Skeletal muscle tissue (tissue), 3 donors: ENCODE measurements at regions not wholly inside any gene's neighbourhood (a gene's known extent, or its start where the extent isn't known, plus 50 kb on each side); places are given as distances from the start of the nearest gene placed in this dataset.

ENCODE experiments used
- H3K27ac ChIP-seq: one replicate; pipeline ENCODE4 v1.7.0; 2013; ENCODE audit warnings: mild to moderate bottlenecking, low read depth, low read length, inconsistent platforms
- H3K27me3 ChIP-seq, 3 donors: one replicate each; pipeline ENCODE4 v1.7.0; 2013; ENCODE audit warnings: low read length in 3 of 3; ENCODE audit not compliant: control insufficient read depth in 3 of 3, insufficient read depth in 3 of 3
- H3K36me3 ChIP-seq, 3 donors: one replicate each; pipeline ENCODE4 v1.7.0; 2013; ENCODE audit warnings: low read length in 3 of 3; ENCODE audit not compliant: control insufficient read depth in 3 of 3, insufficient read depth in 3 of 3
- H3K4me1 ChIP-seq, 3 donors: one replicate each; pipeline ENCODE4 v1.7.0; 2013; ENCODE audit warnings: low read length in 3 of 3, mild to moderate bottlenecking in 3 of 3; ENCODE audit not compliant: control insufficient read depth in 3 of 3, insufficient read depth in 3 of 3
- H3K4me3 ChIP-seq, 3 donors: one replicate each; pipeline ENCODE4 v1.7.0; 2013; ENCODE audit warnings: low read length in 3 of 3
- H3K9ac ChIP-seq, 3 donors: one replicate each; pipeline ENCODE4 v1.7.0; 2013; ENCODE audit warnings: low read length in 3 of 3, mild to moderate bottlenecking in 3 of 3, moderate library complexity in 2 of 3, low read depth in 1 of 3
- H3K9me3 ChIP-seq, 3 donors: one replicate each; pipeline ENCODE4 v1.7.0; 2013; ENCODE audit warnings: low read length in 3 of 3; ENCODE audit not compliant: control insufficient read depth in 3 of 3
- donor health status: Osteomylitis.

- no peaks in the 10 kb centered on the region for H3K4me1 ChIP-seq
- H3K9me3 ChIP-seq: no peaks in the 10 kb centered on the region
- no peaks in the 10 kb centered on the region for H3K27me3 ChIP-seq
- no peaks in the 10 kb centered on the region for H3K36me3 ChIP-seq
- H3K4me3 ChIP-seq: no peak overlapping the region
- no peak overlapping the region for H3K27ac ChIP-seq
- no peak overlapping the region for H3K9ac ChIP-seq
These were observed 901.6 kb downstream of the TUSC7 start for GRCh38 chr3:117611211-117611610.

- no peak overlapping the region for H3K9ac ChIP-seq
- no peak overlapping the region for H3K4me3 ChIP-seq
- H3K4me1 ChIP-seq: no peaks in the 10 kb centered on the region
- no peaks in the 10 kb centered on the region for H3K27me3 ChIP-seq
- no peak overlapping the region for H3K27ac ChIP-seq
- H3K36me3 ChIP-seq: no peaks in the 10 kb centered on the region
- H3K9me3 ChIP-seq: no peaks in the 10 kb centered on the region
These were observed 906.6 kb downstream of the TUSC7 start for GRCh38 chr3:117616227-117616626.

- Histone ChIP-seq H3K9ac (no peak overlapping the region), H3K9me3 (no peaks in the 10 kb centered on the region), H3K36me3 (no peaks in the 10 kb centered on the region), H3K4me3 (no peak overlapping the region), H3K27ac (no peak overlapping the region), H3K4me1 (no peaks in the 10 kb centered on the region), H3K27me3 (no peaks in the 10 kb centered on the region)
These were observed 908.3 kb downstream of the TUSC7 start for GRCh38 chr3:117617906-117618305.

- H3K27ac ChIP-seq: no peak overlapping the region
- no peaks in the 10 kb centered on the region for H3K4me1 ChIP-seq
- H3K36me3 ChIP-seq: no peaks in the 10 kb centered on the region
- no peak overlapping the region for H3K9ac ChIP-seq
- H3K4me3 ChIP-seq: no peak overlapping the region
- H3K9me3 ChIP-seq: no peaks in the 10 kb centered on the region
- no peaks in the 10 kb centered on the region for H3K27me3 ChIP-seq
These were observed 908.9 kb downstream of the TUSC7 start for GRCh38 chr3:117618462-117618861.

- Histone ChIP-seq H3K27ac (no peak overlapping the region), H3K4me3 (no peak overlapping the region), H3K9ac (no peak overlapping the region), H3K36me3 (no peaks in the 10 kb centered on the region), H3K27me3 (no peaks in the 10 kb centered on the region), H3K9me3 (no peaks in the 10 kb centered on the region), H3K4me1 (no peaks in the 10 kb centered on the region)
These were observed 910.2 kb downstream of the TUSC7 start for GRCh38 chr3:117619805-117620204.

GRCh38 chr3:117622171-117622841, 912.7 kb downstream of the TUSC7 start:
- Histone ChIP-seq H3K27me3 (no peaks in the 10 kb centered on the region), H3K36me3 (no peaks in the 10 kb centered on the region), H3K9me3 (no peaks in the 10 kb centered on the region), H3K4me1 (no peaks in the 10 kb centered on the region), H3K4me3 (no peak overlapping the region), H3K27ac (no peak overlapping the region), H3K9ac (no peak overlapping the region)

GRCh38 chr3:117624424-117624823, 914.8 kb downstream of the TUSC7 start:
- Histone ChIP-seq H3K27me3 (no peaks in the 10 kb centered on the region), H3K9me3 (no peaks in the 10 kb centered on the region), H3K9ac (no peak overlapping the region), H3K27ac (no peak overlapping the region), H3K36me3 (no peaks in the 10 kb centered on the region), H3K4me1 (peaks cover 0 to 2% (median 0%) of the 10 kb centered on the region in 3 donors), H3K4me3 (no peak overlapping the region)

GRCh38 chr3:117625174-117625573, 915.6 kb downstream of the TUSC7 start:
- Histone ChIP-seq H3K27me3 (no peaks in the 10 kb centered on the region), H3K4me3 (no peak overlapping the region), H3K36me3 (no peaks in the 10 kb centered on the region), H3K27ac (no peak overlapping the region), H3K9me3 (no peaks in the 10 kb centered on the region), H3K4me1 (peaks cover 0 to 2% (median 0%) of the 10 kb centered on the region in 3 donors), H3K9ac (no peak overlapping the region)

GRCh38 chr3:117626577-117626976, 917.0 kb downstream of the TUSC7 start:
- Histone ChIP-seq H3K4me3 (no peak overlapping the region), H3K4me1 (peaks cover 0 to 2% (median 0%) of the 10 kb centered on the region in 3 donors), H3K9me3 (no peaks in the 10 kb centered on the region), H3K9ac (no peak overlapping the region), H3K27ac (no peak overlapping the region), H3K36me3 (no peaks in the 10 kb centered on the region), H3K27me3 (no peaks in the 10 kb centered on the region)

GRCh38 chr3:117628823-117629291, 919.3 kb downstream of the TUSC7 start:
- no peak overlapping the region for H3K27ac ChIP-seq
- no peak overlapping the region for H3K9ac ChIP-seq
- H3K4me1 ChIP-seq: peaks cover 0 to 2% (median 0%) of the 10 kb centered on the region in 3 donors
- no peaks in the 10 kb centered on the region for H3K27me3 ChIP-seq
- H3K36me3 ChIP-seq: no peaks in the 10 kb centered on the region
- no peaks in the 10 kb centered on the region for H3K9me3 ChIP-seq
- no peak overlapping the region for H3K4me3 ChIP-seq
